Glutamatergic neuron (in vitro differentiated cells): ENCODE measurements at regions not wholly inside any gene's neighbourhood (a gene's known extent, or its start where the extent isn't known, plus 50 kb on each side); places are given as distances from the start of the nearest gene placed in this dataset.

ENCODE experiments used
- DNase-seq: peaks from one replicate; pipeline ENCODE4 v3.0.0; 2022
- H3K27ac Mint-ChIP-seq: one replicate; pipeline ENCODE4 v1.8.0; 2020; ENCODE audit warnings: mild to moderate bottlenecking, mixed read lengths, inconsistent platforms; ENCODE audit not compliant: unreplicated experiment
- H3K27me3 Mint-ChIP-seq: one replicate; pipeline ENCODE4 v1.8.0; 2020; ENCODE audit warnings: mild to moderate bottlenecking, moderate library complexity, mixed read lengths, inconsistent platforms; ENCODE audit not compliant: unreplicated experiment
- H3K36me3 Mint-ChIP-seq: one replicate; pipeline ENCODE4 v1.8.0; 2020; ENCODE audit warnings: mild to moderate bottlenecking, mixed read lengths, inconsistent platforms; ENCODE audit not compliant: unreplicated experiment
- H3K4me1 Mint-ChIP-seq: one replicate; pipeline ENCODE4 v1.8.0; 2020; ENCODE audit warnings: mild to moderate bottlenecking, low read depth, mixed read lengths, inconsistent platforms; ENCODE audit not compliant: unreplicated experiment
- H3K4me3 Mint-ChIP-seq: one replicate; pipeline ENCODE4 v1.8.0; 2020; ENCODE audit warnings: mild to moderate bottlenecking, mixed read lengths, inconsistent platforms; ENCODE audit not compliant: unreplicated experiment
- H3K9me3 Mint-ChIP-seq: one replicate; pipeline ENCODE4 v1.8.0; 2020; ENCODE audit warnings: mild to moderate bottlenecking, moderate library complexity, mixed read lengths, inconsistent platforms; ENCODE audit not compliant: unreplicated experiment
- TF ChIP-seq, protein P1 (sequence below): fragments of 200-600 bp; sonication (generic); IDR thresholded peaks from one replicate; pipeline ENCODE4 v1.5.0; 2021; ENCODE audit not compliant: partially characterized antibody, unreplicated experiment

DNA sequence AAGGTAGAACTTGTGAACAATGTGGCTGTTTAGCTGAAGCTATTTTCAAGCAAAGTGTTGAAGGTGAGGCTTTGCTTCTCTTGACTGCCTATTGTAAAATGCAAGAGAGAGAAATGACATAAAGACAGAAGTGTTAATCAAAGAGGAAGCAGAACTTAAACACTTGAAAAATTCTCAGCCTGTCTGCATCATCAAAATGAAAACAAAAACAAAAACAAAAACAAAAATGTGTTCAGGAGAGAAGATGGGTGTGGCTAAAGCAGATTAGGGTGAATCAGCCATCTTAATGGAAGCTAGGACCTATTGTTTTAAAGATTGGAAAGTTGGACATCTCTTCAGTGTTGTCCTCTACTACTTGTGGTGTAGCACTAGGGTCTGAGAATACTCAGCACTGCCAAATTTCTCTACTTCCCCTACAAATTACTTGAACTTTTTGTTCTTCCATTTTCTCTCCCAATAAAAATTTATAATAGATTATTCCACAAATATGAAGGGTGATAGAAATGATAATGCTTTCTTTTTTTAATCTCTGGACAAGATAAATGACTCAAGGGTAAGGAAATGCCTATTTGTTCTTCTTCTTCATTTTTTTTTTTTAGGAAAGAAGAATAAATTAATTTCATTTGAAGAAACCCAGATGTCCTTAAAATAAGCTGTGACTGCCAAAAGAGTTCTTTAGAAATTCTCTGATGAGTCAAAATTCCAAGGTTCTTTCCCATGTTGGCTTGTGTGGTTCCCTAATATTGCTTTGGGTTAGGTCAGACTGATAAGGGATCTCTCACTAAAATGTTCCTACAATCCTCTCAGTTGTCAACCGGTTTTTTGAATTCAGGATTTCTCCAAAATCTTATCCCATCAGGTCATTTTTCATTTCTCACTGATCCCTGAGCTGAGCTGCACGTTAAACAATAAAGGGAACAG, 571.2 kb upstream of the ZEB2 start:
- TF ChIP-seq, protein P1, sequence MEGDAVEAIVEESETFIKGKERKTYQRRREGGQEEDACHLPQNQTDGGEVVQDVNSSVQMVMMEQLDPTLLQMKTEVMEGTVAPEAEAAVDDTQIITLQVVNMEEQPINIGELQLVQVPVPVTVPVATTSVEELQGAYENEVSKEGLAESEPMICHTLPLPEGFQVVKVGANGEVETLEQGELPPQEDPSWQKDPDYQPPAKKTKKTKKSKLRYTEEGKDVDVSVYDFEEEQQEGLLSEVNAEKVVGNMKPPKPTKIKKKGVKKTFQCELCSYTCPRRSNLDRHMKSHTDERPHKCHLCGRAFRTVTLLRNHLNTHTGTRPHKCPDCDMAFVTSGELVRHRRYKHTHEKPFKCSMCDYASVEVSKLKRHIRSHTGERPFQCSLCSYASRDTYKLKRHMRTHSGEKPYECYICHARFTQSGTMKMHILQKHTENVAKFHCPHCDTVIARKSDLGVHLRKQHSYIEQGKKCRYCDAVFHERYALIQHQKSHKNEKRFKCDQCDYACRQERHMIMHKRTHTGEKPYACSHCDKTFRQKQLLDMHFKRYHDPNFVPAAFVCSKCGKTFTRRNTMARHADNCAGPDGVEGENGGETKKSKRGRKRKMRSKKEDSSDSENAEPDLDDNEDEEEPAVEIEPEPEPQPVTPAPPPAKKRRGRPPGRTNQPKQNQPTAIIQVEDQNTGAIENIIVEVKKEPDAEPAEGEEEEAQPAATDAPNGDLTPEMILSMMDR = no peak
- DNase-seq = no peak
- Mint-ChIP-seq H3K9me3 (no peaks in the 10 kb centered on the region), H3K36me3 (peaks cover 16% of the 10 kb centered on the region), H3K4me1 (peaks cover 9% of the 10 kb centered on the region), H3K27me3 (no peaks in the 10 kb centered on the region), H3K4me3 (no peak overlapping the region), H3K27ac (no peak overlapping the region)

DNA sequence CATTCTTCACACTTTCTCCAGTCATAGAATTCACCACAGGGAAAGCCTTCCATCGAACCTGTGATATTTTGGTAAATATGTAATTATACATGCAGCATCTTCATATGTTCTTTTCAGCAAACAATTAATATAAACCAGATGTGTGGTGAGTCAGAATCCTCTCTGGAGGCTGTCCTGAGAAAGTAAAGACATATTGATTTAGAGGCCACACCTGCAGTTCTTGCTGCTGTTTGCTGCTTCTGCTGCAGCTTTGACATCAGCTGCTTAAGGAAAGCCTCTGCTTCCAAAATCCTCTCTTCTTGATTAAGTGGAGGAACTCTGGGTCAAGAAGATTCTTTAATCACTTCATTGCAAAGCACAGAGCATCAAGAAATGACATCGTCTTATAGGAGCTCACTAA, 568.8 kb upstream of the ZEB2 start:
- Mint-ChIP-seq H3K27ac (no peak overlapping the region), H3K27me3 (no peaks in the 10 kb centered on the region), H3K36me3 (peaks cover 12% of the 10 kb centered on the region), H3K4me3 (no peak overlapping the region), H3K4me1 (peaks cover 18% of the 10 kb centered on the region), H3K9me3 (no peaks in the 10 kb centered on the region)
- no peak for DNase-seq
- TF ChIP-seq, protein P1 = no peak

DNA sequence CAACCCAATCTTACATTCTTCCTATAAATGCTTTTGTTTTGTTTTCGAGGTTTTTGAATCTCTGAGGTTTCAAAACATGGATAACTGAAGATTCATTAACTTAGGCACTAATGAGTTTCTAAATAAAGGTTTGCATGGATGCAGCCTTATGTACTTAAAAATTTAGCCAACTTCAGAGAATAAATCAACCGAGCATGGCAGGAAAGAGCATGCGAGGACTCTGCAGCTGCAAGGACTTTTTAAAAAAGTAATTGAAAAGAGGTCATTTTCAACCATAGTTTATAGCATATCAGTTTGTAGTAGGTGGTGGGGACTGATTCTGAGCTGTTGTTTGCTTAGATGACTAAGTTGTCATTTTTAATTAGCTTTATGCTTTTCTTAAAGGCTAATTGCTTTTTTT, 567.0 kb upstream of the ZEB2 start:
- TF ChIP-seq, protein P1 = no peak
- Mint-ChIP-seq H3K4me1 (peaks cover 22% of the 10 kb centered on the region), H3K27me3 (no peaks in the 10 kb centered on the region), H3K27ac (no peak overlapping the region), H3K36me3 (no peaks in the 10 kb centered on the region), H3K4me3 (no peak overlapping the region), H3K9me3 (no peaks in the 10 kb centered on the region)
- DNase-seq = no peak

DNA sequence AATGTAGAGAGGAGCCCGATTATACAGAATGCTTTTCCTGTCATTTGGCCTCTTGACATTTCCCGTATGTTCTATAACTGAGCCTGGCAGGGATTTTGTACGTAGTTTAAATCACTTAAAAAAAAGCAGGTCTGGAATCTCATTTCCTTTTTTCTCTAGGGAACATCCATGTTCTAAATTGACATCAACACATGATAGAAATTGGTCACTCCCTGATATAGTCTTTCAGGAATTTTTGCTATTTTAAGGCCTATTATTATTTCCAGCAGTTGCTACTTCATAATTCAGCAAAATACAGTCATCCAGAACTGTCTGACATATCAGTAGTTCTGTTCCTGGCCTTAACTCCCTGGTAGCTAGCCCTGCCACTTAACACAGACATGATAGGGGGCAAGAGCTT, 565.7 kb upstream of the ZEB2 start:
- H3K9me3 Mint-ChIP-seq = no peaks in the 10 kb centered on the region
- H3K27ac Mint-ChIP-seq = peak overlapping the region; percentile 1
- H3K36me3 Mint-ChIP-seq = no peaks in the 10 kb centered on the region
- no peaks in the 10 kb centered on the region for H3K27me3 Mint-ChIP-seq
- H3K4me1 Mint-ChIP-seq = peaks cover 25% of the 10 kb centered on the region
- TF ChIP-seq, protein P1 = no peak
- no peak overlapping the region for H3K4me3 Mint-ChIP-seq
- DNase-seq = no peak

DNA sequence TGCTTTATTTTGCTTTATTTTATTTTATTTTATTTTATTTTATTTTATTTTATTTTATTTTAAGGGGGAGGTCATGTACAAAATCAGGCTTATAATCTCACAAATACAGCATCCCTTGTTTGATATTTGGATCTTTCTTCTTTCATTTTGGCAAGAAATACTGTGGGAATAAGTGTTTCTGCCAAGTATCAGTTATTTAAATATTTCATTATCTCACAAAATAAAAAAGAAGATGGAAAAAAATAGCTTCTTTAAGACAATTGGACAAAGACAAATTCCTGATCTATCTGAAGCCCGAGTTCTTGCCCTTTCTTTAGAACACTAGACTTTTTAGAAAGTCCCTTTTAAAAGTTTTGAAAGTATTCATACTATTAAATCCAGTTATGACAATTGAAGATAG, 560.5 kb upstream of the ZEB2 start:
- TF ChIP-seq, protein P1 = no peak
- no peak overlapping the region for H3K4me3 Mint-ChIP-seq
- no peak overlapping the region for H3K27ac Mint-ChIP-seq
- no peaks in the 10 kb centered on the region for H3K36me3 Mint-ChIP-seq
- peaks cover 41% of the 10 kb centered on the region for H3K4me1 Mint-ChIP-seq
- DNase-seq = no peak
- peaks cover 2% of the 10 kb centered on the region for H3K9me3 Mint-ChIP-seq
- H3K27me3 Mint-ChIP-seq = peaks cover 2% of the 10 kb centered on the region
